ENCODE measurements at regions not wholly inside any gene's neighbourhood (a gene's known extent, or its start where the extent isn't known, plus 50 kb on each side); places are given as distances from the start of the nearest gene placed in this dataset.

- no peak for TF ChIP-seq EZH2 (IDR thresholded peaks at IDR 0.05)
- no peak for TF ChIP-seq POLR2AphosphoS5 (IDR thresholded peaks at IDR 0.05; ENCODE audit: borderline replicate concordance, low read depth, low read length)
- no peak for TF ChIP-seq FOXP2 (optimal IDR thresholded peaks at IDR 0.05; ENCODE audit: control extremely low read depth, extremely low read length, insufficient read depth)
These were observed 130.2 kb upstream of the CFAP20DC start for GRCh38 chr3:59180006-59180405.
